HCT116 (cell line): ENCODE measurements at regions not wholly inside any gene's neighbourhood (a gene's known extent, or its start where the extent isn't known, plus 50 kb on each side); places are given as distances from the start of the nearest gene placed in this dataset.

Experiments used
- ATAC-seq: fragments of 200-7000 bp; cut with Tn5 transposase; 2 replicates; pipeline ENCODE4 v1.9.1; 2020; ENCODE audit warnings: mild to moderate bottlenecking, moderate library complexity
- BruUV-seq: library from RNA; stranded (reverse); fragments of 400-500 nt; replicated peaks from 2 replicates; lab custom pipeline; 2021; lab: Mats Ljungman, UMichigan
- CTCF ChIA-PET: fragments of 300-600 bp; sonication (Branson Sonifier 250); formaldehyde crosslinking; loops from one replicate; lab custom pipeline; 2021; ENCODE audit warnings: antibody characterized with exemption; lab: Charles Lee
- POLR2A ChIA-PET: fragments of 300-600, 350-600 bp; sonication (Branson Sonifier 250); formaldehyde crosslinking; loops from one replicate; lab custom pipeline; 2021; ENCODE audit warnings: antibody characterized with exemption; lab: Charles Lee
- RAD21 ChIA-PET, 2 experiments: fragments of 300-600 bp; sonication (Branson Sonifier 250); formaldehyde crosslinking; loops; one replicate each; lab custom pipeline; 2023; ENCODE audit warnings: low total read pairs in 2 of 2; ENCODE audit not compliant: uncharacterized antibody in 2 of 2, unreplicated experiment in 2 of 2, low non-redundant PET in 1 of 2; lab: Charles Lee
- DNase-seq: peaks from one replicate; pipeline ENCODE4 v3.0.0-alpha.2; 2010; ENCODE audit warnings: low read depth, low spot score
- H2AFZ ChIP-seq: fragments of 200-600 bp; shearing (Covaris generic), sonication (generic); 2 replicates; pipeline ENCODE4 v1.6.1; 2017; ENCODE audit warnings: low read depth, mixed run types, mixed read lengths, antibody characterized with exemption, low read length; ENCODE audit not compliant: poor library complexity, severe bottlenecking
- H3K27ac ChIP-seq: 2 replicates; pipeline ENCODE4 v1.5.1; 2012; ENCODE audit warnings: low read depth, low read length
- H3K27me3 ChIP-seq: fragments of 200-600 bp; sonication (generic); 2 replicates; pipeline ENCODE4 v1.6.1; 2016; ENCODE audit warnings: mixed run types, low read length, mixed read lengths; ENCODE audit not compliant: insufficient read depth
- H3K36me3 ChIP-seq, 2 experiments: fragments of 200-500 bp in 1 of 2; fragments of 200-600 bp in 1 of 2; sonication (Bioruptor generic) in 1 of 2; sonication (generic) in 1 of 2; 2 replicates each; pipeline versions ENCODE4 v1.5.1 to v1.6.1; 2014 to 2016; ENCODE audit warnings: low read length in 2 of 2, inconsistent platforms in 1 of 2, mixed read lengths in 1 of 2, mixed run types in 1 of 2; ENCODE audit not compliant: insufficient read depth in 2 of 2, control insufficient read depth in 1 of 2
- H3K4me1 ChIP-seq, 2 experiments: fragments of 200-600 bp in 1 of 2; sonication (generic) in 1 of 2; 2 replicates each; pipeline versions ENCODE4 v1.5.1 to v1.6.1; 2012 to 2017; ENCODE audit warnings: low read length in 2 of 2, inconsistent platforms in 1 of 2, mild to moderate bottlenecking in 1 of 2, mixed read lengths in 1 of 2, mixed run types in 1 of 2, moderate library complexity in 1 of 2; ENCODE audit not compliant: insufficient read depth in 2 of 2, control insufficient read depth in 1 of 2
- H3K4me2 ChIP-seq: fragments of 200-600 bp; sonication (generic); 2 replicates; pipeline ENCODE4 v1.6.1; 2017; ENCODE audit warnings: mixed run types, low read length, mixed read lengths
- H3K4me3 ChIP-seq, 2 experiments: fragments of 200-600 bp in 1 of 2; sonication (generic) in 1 of 2; replicated peaks in 1 of 2; 2 replicates each; pipeline ENCODE4 v1.5.1; 2011 to 2016; ENCODE audit warnings: low read length in 2 of 2, control low read depth in 1 of 2, low read depth in 1 of 2, mild to moderate bottlenecking in 1 of 2, mixed read lengths in 1 of 2, mixed run types in 1 of 2
- H3K79me2 ChIP-seq: fragments of 200-600 bp; sonication (generic); 2 replicates; pipeline ENCODE4 v1.6.1; 2017; ENCODE audit warnings: mild to moderate bottlenecking, mixed run types, low read length, moderate library complexity, mixed read lengths; ENCODE audit not compliant: insufficient read depth
- H3K9ac ChIP-seq: fragments of 200-600 bp; sonication (generic); 2 replicates; pipeline ENCODE4 v1.6.1; 2016; ENCODE audit warnings: low read length, mixed read lengths
- H3K9me2 ChIP-seq: fragments of 200-600 bp; sonication (generic), shearing (Covaris generic); 2 replicates; pipeline ENCODE4 v1.6.1; 2017; ENCODE audit warnings: mixed run types, mild to moderate bottlenecking, moderate library complexity; ENCODE audit not compliant: insufficient read depth
- H3K9me3 ChIP-seq, 2 experiments: fragments of 200-500 bp in 1 of 2; fragments of 200-600 bp in 1 of 2; sonication (Bioruptor generic) in 1 of 2; sonication (generic) in 1 of 2; 2 replicates each; pipeline ENCODE4 v1.6.1; 2014 to 2017; ENCODE audit warnings: low read length in 2 of 2, mixed read lengths in 2 of 2, inconsistent platforms in 1 of 2, low read depth in 1 of 2, mild to moderate bottlenecking in 1 of 2, mixed run types in 1 of 2, moderate library complexity in 1 of 2; ENCODE audit not compliant: control insufficient read depth in 1 of 2, insufficient read depth in 1 of 2
- H4K20me1 ChIP-seq: fragments of 200-600 bp; sonication (generic), shearing (Covaris generic); 2 replicates; pipeline ENCODE4 v1.6.1; 2017; ENCODE audit warnings: mixed run types, mild to moderate bottlenecking, moderate library complexity; ENCODE audit not compliant: insufficient read depth
- ATF3 ChIP-seq: IDR thresholded peaks from 2 replicates; pipeline ENCODE4 v1.6.1; 2012
- CBX3 ChIP-seq: IDR thresholded peaks from 2 replicates; pipeline ENCODE4 v1.6.1; 2012; ENCODE audit warnings: low read depth
- CEBPB ChIP-seq: IDR thresholded peaks from 2 replicates; pipeline ENCODE4 v1.6.1; 2012; ENCODE audit warnings: low read depth
- EGR1 ChIP-seq: IDR thresholded peaks from 2 replicates; pipeline ENCODE4 v1.6.1; 2012; ENCODE audit warnings: low read depth
- EZH2 ChIP-seq: fragments of 200-600 bp; sonication (generic); IDR thresholded peaks from 2 replicates; pipeline ENCODE4 v1.6.1; 2017; ENCODE audit warnings: antibody characterized with exemption, mixed run types
- FOSL1 ChIP-seq: IDR thresholded peaks from 2 replicates; pipeline ENCODE4 v1.6.1; 2012; ENCODE audit warnings: low read depth
- JUND ChIP-seq: IDR thresholded peaks from 2 replicates; pipeline ENCODE4 v1.6.1; 2012
- POLR2A ChIP-seq: IDR thresholded peaks from 2 replicates; pipeline ENCODE4 v1.7.0; 2011; ENCODE audit warnings: borderline replicate concordance; ENCODE audit not compliant: insufficient read depth, insufficient read length; ENCODE audit errors: extremely low read depth
- POLR2AphosphoS5 ChIP-seq: IDR thresholded peaks from 2 replicates; pipeline ENCODE4 v1.6.1; 2011; ENCODE audit warnings: mild to moderate bottlenecking, low read depth, low read length, moderate library complexity
- RAD21 ChIP-seq: IDR thresholded peaks from 2 replicates; pipeline ENCODE4 v1.6.1; 2012; ENCODE audit warnings: low read depth, mild to moderate bottlenecking
- SIN3A ChIP-seq: IDR thresholded peaks from 2 replicates; pipeline ENCODE4 v1.6.1; 2012; ENCODE audit warnings: low read depth
- SP1 ChIP-seq: IDR thresholded peaks from 2 replicates; pipeline ENCODE4 v1.6.1; 2012; ENCODE audit warnings: low read depth
- SRF ChIP-seq: IDR thresholded peaks from 2 replicates; pipeline ENCODE4 v1.6.1; 2012; ENCODE audit warnings: low read depth
- YY1 ChIP-seq: IDR thresholded peaks from 2 replicates; pipeline ENCODE4 v1.6.1; 2011; ENCODE audit warnings: low read length, low read depth, moderate library complexity, mild to moderate bottlenecking; ENCODE audit not compliant: insufficient replicate concordance; ENCODE audit errors: extremely low read depth
- ZNF274 ChIP-seq: fragments of 200-500 bp; sonication (Bioruptor generic); IDR thresholded peaks from 2 replicates; pipeline ENCODE4 v1.6.1; 2014; ENCODE audit warnings: mild to moderate bottlenecking, low read depth, low read length, inconsistent platforms
- intact Hi-C: fragments of 100-400 bp; cut with micrococcal nuclease; formaldehyde crosslinking; loops from 2 replicates; pipeline ENCODE4 v1.10.0; 2022
- TF ChIP-seq, protein P1 (sequence below): IDR thresholded peaks from 2 replicates; pipeline ENCODE4 v1.6.1; 2012
- TF ChIP-seq, protein P2 (sequence below): IDR thresholded peaks from 2 replicates; pipeline ENCODE4 v1.6.1; 2011; ENCODE audit warnings: mild to moderate bottlenecking, low read length, moderate library complexity; ENCODE audit not compliant: insufficient replicate concordance; ENCODE audit errors: extremely low read depth
- TF ChIP-seq, protein P3 (sequence below): IDR thresholded peaks from 2 replicates; pipeline ENCODE4 v1.6.1; 2012; ENCODE audit warnings: low read depth
- TF ChIP-seq, protein P4 (sequence below), 3 experiments: fragments of 200-600 bp in 1 of 3; sonication (generic) in 1 of 3; IDR thresholded peaks in 2 of 3; conservative IDR thresholded peaks in 1 of 3; 2 replicates each; pipeline ENCODE4 v1.5.1; 2012 to 2017; ENCODE audit warnings: low read depth in 2 of 3, low read length in 2 of 3, antibody characterized with exemption in 1 of 3, borderline replicate concordance in 1 of 3, control low read depth in 1 of 3, mild to moderate bottlenecking in 1 of 3, mixed read lengths in 1 of 3, mixed run types in 1 of 3, moderate library complexity in 1 of 3; ENCODE audit not compliant: insufficient read depth in 1 of 3

GRCh38 chr3:180196658-180197057, 159.9 kb upstream of the PEX5L start (continued):
- TF ChIP-seq POLR2AphosphoS5: no peak
- TF ChIP-seq ZNF274: no peak
- TF ChIP-seq, protein P1, sequence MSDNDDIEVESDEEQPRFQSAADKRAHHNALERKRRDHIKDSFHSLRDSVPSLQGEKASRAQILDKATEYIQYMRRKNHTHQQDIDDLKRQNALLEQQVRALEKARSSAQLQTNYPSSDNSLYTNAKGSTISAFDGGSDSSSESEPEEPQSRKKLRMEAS: no peak
- TF ChIP-seq ATF3: no peak
- TF ChIP-seq, protein P2, sequence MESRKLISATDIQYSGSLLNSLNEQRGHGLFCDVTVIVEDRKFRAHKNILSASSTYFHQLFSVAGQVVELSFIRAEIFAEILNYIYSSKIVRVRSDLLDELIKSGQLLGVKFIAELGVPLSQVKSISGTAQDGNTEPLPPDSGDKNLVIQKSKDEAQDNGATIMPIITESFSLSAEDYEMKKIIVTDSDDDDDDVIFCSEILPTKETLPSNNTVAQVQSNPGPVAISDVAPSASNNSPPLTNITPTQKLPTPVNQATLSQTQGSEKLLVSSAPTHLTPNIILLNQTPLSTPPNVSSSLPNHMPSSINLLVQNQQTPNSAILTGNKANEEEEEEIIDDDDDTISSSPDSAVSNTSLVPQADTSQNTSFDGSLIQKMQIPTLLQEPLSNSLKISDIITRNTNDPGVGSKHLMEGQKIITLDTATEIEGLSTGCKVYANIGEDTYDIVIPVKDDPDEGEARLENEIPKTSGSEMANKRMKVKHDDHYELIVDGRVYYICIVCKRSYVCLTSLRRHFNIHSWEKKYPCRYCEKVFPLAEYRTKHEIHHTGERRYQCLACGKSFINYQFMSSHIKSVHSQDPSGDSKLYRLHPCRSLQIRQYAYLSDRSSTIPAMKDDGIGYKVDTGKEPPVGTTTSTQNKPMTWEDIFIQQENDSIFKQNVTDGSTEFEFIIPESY: no peak

- no TSS peak for BruUV-seq
- intact Hi-C loops: no loop called here
- Histone ChIP-seq H3K9me3 (no peaks in the 10 kb centered on the region), H3K27me3 (0 out of 2 replicates have a peak, but pooled peaks cover 19% of the 10 kb centered on the region), H3K4me2 (no peak overlapping the region), H3K36me3 (no peaks in the 10 kb centered on the region), H3K4me3 (no peak overlapping the region), H3K9me2 (no peaks in the 10 kb centered on the region), H3K27ac (no peak overlapping the region), H2AFZ (no peak overlapping the region), H3K9ac (no peak overlapping the region), H3K4me1 (no peaks in the 10 kb centered on the region), H4K20me1 (no peaks in the 10 kb centered on the region), H3K79me2 (no peaks in the 10 kb centered on the region)
- ATAC-seq (no peak), DNase-seq (no peak)
- CTCF ChIA-PET: no interaction called here
- RAD21 ChIA-PET: no interaction called here
- POLR2A ChIA-PET: no interaction called here
- no peak for TF ChIP-seq JUND
- TF ChIP-seq RAD21: no peak
- TF ChIP-seq FOSL1: no peak
- TF ChIP-seq SIN3A: no peak
- TF ChIP-seq, protein P3, sequence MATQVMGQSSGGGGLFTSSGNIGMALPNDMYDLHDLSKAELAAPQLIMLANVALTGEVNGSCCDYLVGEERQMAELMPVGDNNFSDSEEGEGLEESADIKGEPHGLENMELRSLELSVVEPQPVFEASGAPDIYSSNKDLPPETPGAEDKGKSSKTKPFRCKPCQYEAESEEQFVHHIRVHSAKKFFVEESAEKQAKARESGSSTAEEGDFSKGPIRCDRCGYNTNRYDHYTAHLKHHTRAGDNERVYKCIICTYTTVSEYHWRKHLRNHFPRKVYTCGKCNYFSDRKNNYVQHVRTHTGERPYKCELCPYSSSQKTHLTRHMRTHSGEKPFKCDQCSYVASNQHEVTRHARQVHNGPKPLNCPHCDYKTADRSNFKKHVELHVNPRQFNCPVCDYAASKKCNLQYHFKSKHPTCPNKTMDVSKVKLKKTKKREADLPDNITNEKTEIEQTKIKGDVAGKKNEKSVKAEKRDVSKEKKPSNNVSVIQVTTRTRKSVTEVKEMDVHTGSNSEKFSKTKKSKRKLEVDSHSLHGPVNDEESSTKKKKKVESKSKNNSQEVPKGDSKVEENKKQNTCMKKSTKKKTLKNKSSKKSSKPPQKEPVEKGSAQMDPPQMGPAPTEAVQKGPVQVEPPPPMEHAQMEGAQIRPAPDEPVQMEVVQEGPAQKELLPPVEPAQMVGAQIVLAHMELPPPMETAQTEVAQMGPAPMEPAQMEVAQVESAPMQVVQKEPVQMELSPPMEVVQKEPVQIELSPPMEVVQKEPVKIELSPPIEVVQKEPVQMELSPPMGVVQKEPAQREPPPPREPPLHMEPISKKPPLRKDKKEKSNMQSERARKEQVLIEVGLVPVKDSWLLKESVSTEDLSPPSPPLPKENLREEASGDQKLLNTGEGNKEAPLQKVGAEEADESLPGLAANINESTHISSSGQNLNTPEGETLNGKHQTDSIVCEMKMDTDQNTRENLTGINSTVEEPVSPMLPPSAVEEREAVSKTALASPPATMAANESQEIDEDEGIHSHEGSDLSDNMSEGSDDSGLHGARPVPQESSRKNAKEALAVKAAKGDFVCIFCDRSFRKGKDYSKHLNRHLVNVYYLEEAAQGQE: no peak
- TF ChIP-seq EZH2: no peak
- no peak for TF ChIP-seq SRF
- no peak for TF ChIP-seq CBX3
- no peak for TF ChIP-seq CEBPB
- TF ChIP-seq ZNF274: no peak
- TF ChIP-seq, protein P4, sequence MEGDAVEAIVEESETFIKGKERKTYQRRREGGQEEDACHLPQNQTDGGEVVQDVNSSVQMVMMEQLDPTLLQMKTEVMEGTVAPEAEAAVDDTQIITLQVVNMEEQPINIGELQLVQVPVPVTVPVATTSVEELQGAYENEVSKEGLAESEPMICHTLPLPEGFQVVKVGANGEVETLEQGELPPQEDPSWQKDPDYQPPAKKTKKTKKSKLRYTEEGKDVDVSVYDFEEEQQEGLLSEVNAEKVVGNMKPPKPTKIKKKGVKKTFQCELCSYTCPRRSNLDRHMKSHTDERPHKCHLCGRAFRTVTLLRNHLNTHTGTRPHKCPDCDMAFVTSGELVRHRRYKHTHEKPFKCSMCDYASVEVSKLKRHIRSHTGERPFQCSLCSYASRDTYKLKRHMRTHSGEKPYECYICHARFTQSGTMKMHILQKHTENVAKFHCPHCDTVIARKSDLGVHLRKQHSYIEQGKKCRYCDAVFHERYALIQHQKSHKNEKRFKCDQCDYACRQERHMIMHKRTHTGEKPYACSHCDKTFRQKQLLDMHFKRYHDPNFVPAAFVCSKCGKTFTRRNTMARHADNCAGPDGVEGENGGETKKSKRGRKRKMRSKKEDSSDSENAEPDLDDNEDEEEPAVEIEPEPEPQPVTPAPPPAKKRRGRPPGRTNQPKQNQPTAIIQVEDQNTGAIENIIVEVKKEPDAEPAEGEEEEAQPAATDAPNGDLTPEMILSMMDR (IDR thresholded peaks at IDR 0.05 in 2 of 3, conservative IDR thresholded peaks at IDR 0.05 in 1 of 3; ENCODE audit: borderline replicate concordance in 1 of 3, insufficient read depth in 1 of 3, low read depth in 2 of 3, low read length in 2 of 3): no peak
- TF ChIP-seq POLR2A: no peak
- no peak for TF ChIP-seq SP1
- TF ChIP-seq EGR1: no peak
- TF ChIP-seq YY1: no peak
Measured at GRCh38 chr3:180199417-180199995, 162.8 kb upstream of the PEX5L start.
